Endodermal cell (in vitro differentiated cells): ENCODE measurements at regions not wholly inside any gene's neighbourhood (a gene's known extent, or its start where the extent isn't known, plus 50 kb on each side); places are given as distances from the start of the nearest gene placed in this dataset.
A peak's percentile ranks its signal among the peaks of the same experiment; 100 is the strongest.

Source experiments
- DNase-seq: peaks from one replicate; pipeline ENCODE4 v3.0.0-alpha.2; 2017
- H3K27ac ChIP-seq: 2 replicates; pipeline ENCODE4 v1.5.1; 2013; ENCODE audit warnings: mild to moderate bottlenecking, low read depth, low read length, moderate library complexity
- H3K27me3 ChIP-seq: 2 replicates; pipeline ENCODE4 v1.6.1; 2013; ENCODE audit warnings: mild to moderate bottlenecking, low read length, moderate library complexity; ENCODE audit not compliant: insufficient read depth, control insufficient read depth, poor library complexity, severe bottlenecking
- H3K36me3 ChIP-seq: 2 replicates; pipeline ENCODE4 v1.7.0; 2013; ENCODE audit warnings: mild to moderate bottlenecking, low read length, moderate library complexity; ENCODE audit not compliant: control insufficient read depth, insufficient read depth
- H3K4me1 ChIP-seq: one replicate; pipeline ENCODE4 v1.7.0; 2013; ENCODE audit warnings: low read length; ENCODE audit not compliant: control insufficient read depth, insufficient read depth
- H3K4me3 ChIP-seq: 2 replicates; pipeline ENCODE4 v1.5.1; 2013; ENCODE audit warnings: mild to moderate bottlenecking, low read length, moderate library complexity
- H3K9ac ChIP-seq: 2 replicates; pipeline ENCODE4 v1.6.1; 2013; ENCODE audit warnings: mild to moderate bottlenecking, low read length, moderate library complexity; ENCODE audit not compliant: poor library complexity, severe bottlenecking; ENCODE audit errors: extremely low read depth
- H3K9me3 ChIP-seq: 2 replicates; pipeline ENCODE4 v1.6.1; 2013; ENCODE audit warnings: mild to moderate bottlenecking, low read length, moderate library complexity; ENCODE audit not compliant: control insufficient read depth
- H3K27ac Mint-ChIP-seq: 2 replicates; pipeline ENCODE4 v1.8.0; 2020; ENCODE audit warnings: mixed read lengths
- H3K27me3 Mint-ChIP-seq: 2 replicates; pipeline ENCODE4 v1.8.0; 2021; ENCODE audit warnings: mild to moderate bottlenecking, mixed read lengths; ENCODE audit not compliant: insufficient read depth
- H3K36me3 Mint-ChIP-seq: 2 replicates; pipeline ENCODE4 v1.8.0; 2020; ENCODE audit warnings: low read depth, mixed read lengths
- H3K4me1 Mint-ChIP-seq: 2 replicates; pipeline ENCODE4 v1.8.0; 2020; ENCODE audit warnings: mixed read lengths
- H3K4me3 Mint-ChIP-seq: 2 replicates; pipeline ENCODE4 v1.8.0; 2020; ENCODE audit warnings: mild to moderate bottlenecking, moderate library complexity, mixed read lengths
- H3K9me3 Mint-ChIP-seq: 2 replicates; pipeline ENCODE4 v1.8.0; 2020; ENCODE audit warnings: mild to moderate bottlenecking, mixed read lengths
- WGBS, 2 experiments: methylation state at CpG; one replicate each; pipeline versions ENCODE4 v1.1.5 to v1.1.7; 2013; ENCODE audit warnings: missing lambda C conversion rate in 2 of 2, mixed read lengths in 1 of 2; ENCODE audit not compliant: insufficient coverage in 1 of 2, insufficient read length in 1 of 2; 5-methylcytosine and 5-hydroxymethylcytosine counted together
- TF ChIP-seq, protein P1 (sequence below): fragments of 200-600 bp; sonication (generic); conservative IDR thresholded peaks from 2 replicates; pipeline ENCODE4 v1.5.0; 2021; ENCODE audit warnings: antibody characterized with exemption, mild to moderate bottlenecking

DNA sequence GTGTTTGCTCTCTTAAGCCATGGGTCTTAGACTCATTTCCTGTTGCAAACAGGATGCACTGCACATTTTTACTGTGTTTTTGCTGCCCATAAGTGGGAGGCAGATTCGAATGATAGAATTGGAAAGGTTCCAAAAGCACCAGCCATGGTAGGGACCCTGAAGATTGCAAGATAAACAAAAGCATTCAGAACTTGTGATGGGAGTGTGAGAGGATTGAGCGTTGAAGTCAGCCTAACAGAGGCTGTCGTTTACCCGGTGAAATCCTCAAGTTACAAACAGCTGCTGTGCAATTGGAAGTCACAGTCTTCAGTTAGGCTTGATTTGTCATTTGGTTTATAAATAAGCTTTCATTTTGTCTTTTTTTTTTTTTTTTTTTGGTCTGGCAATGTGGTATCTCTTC, 192.7 kb upstream of the MKI67 start:
- no peak for DNase-seq
- 88% methylated on average over 4 of the region's 4 CpGs; no CpG with 5 or more reads in 1 of the 2 experiments for WGBS, 2 experiments
- H3K27me3 Mint-ChIP-seq: peaks cover 4% of the 10 kb centered on the region

DNA sequence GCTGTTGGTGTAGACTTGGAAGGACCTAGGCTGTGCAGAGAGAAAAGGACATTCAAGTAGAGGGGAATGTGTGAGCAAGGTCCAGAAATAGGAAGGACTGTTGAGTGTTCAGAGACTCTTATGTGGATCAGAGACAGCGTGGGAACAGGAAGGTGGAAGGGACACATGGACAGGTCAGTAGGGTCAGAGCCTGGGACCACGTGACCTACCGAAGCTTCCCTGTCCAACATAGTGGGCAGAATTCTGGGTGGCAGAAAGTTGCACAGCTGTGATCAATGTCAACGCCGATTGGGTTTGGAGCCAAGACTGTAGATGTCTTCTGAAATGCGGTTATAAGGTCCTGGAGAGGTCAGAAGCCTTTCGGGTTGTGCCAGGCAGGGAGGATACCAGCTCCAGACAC, 195.9 kb upstream of the MKI67 start:
- H3K4me3 Mint-ChIP-seq: no peak overlapping the region
- Histone ChIP-seq H3K36me3 (no peaks in the 10 kb centered on the region), H3K9me3 (no peaks in the 10 kb centered on the region), H3K9ac (no peak overlapping the region), H3K27ac (no peak overlapping the region), H3K4me1 (no peaks in the 10 kb centered on the region), H3K27me3 (no peaks in the 10 kb centered on the region), H3K4me3 (no peak overlapping the region)
- H3K9me3 Mint-ChIP-seq: no peaks in the 10 kb centered on the region
- H3K4me1 Mint-ChIP-seq: peaks cover 3% of the 10 kb centered on the region
- TF ChIP-seq, protein P1, sequence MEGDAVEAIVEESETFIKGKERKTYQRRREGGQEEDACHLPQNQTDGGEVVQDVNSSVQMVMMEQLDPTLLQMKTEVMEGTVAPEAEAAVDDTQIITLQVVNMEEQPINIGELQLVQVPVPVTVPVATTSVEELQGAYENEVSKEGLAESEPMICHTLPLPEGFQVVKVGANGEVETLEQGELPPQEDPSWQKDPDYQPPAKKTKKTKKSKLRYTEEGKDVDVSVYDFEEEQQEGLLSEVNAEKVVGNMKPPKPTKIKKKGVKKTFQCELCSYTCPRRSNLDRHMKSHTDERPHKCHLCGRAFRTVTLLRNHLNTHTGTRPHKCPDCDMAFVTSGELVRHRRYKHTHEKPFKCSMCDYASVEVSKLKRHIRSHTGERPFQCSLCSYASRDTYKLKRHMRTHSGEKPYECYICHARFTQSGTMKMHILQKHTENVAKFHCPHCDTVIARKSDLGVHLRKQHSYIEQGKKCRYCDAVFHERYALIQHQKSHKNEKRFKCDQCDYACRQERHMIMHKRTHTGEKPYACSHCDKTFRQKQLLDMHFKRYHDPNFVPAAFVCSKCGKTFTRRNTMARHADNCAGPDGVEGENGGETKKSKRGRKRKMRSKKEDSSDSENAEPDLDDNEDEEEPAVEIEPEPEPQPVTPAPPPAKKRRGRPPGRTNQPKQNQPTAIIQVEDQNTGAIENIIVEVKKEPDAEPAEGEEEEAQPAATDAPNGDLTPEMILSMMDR: no peak
- peaks cover 4% of the 10 kb centered on the region for H3K27me3 Mint-ChIP-seq
- H3K36me3 Mint-ChIP-seq: no peaks in the 10 kb centered on the region
- DNase-seq: no peak
- 91 to 100% methylated on average over 7 of the region's 7 CpGs for WGBS, 2 experiments
- no peak overlapping the region for H3K27ac Mint-ChIP-seq

More for the DNA sequence above, 192.7 kb upstream of the MKI67 start:
- no peaks in the 10 kb centered on the region for H3K36me3 ChIP-seq
- no peaks in the 10 kb centered on the region for H3K4me1 ChIP-seq
- H3K27me3 ChIP-seq: no peaks in the 10 kb centered on the region
- H3K9ac ChIP-seq: no peak overlapping the region
- H3K4me3 ChIP-seq: no peak overlapping the region
- Mint-ChIP-seq H3K36me3 (no peaks in the 10 kb centered on the region), H3K27ac (no peak overlapping the region), H3K4me1 (peaks cover 2% of the 10 kb centered on the region), H3K9me3 (no peaks in the 10 kb centered on the region), H3K4me3 (no peak overlapping the region)
- H3K9me3 ChIP-seq: no peaks in the 10 kb centered on the region
- H3K27ac ChIP-seq: no peak overlapping the region
- TF ChIP-seq, protein P1: peak; percentile 1

DNA sequence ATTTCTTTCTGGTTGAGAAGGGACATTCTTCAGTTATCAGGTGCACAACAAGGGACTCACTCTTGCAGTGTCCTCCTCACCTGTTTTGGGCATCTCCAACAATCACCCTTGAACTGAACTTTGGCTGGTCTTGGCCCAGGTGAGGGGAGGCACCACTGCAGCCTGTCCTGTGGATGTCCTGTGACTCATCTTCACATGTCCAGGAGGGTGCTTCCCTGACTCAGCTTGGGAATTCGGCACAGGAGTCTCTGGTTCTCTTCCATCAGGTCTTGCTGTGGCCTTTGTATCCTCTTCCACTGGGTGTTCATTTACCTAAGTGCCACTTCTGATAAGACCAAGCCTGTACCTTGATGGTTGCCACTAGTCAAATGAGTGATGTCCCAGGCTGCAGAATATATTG, 196.7 kb upstream of the MKI67 start:
- peaks cover 2% of the 10 kb centered on the region for H3K9me3 Mint-ChIP-seq

More for the DNA sequence above, 196.7 kb upstream of the MKI67 start:
- H3K27ac ChIP-seq: no peak overlapping the region
- H3K9ac ChIP-seq: no peak overlapping the region
- no peaks in the 10 kb centered on the region for H3K36me3 ChIP-seq
- no peaks in the 10 kb centered on the region for H3K9me3 ChIP-seq
- Mint-ChIP-seq H3K36me3 (no peaks in the 10 kb centered on the region), H3K4me3 (no peak overlapping the region), H3K27ac (no peak overlapping the region), H3K27me3 (peaks cover 4% of the 10 kb centered on the region), H3K4me1 (peaks cover 3% of the 10 kb centered on the region)
- H3K27me3 ChIP-seq: no peaks in the 10 kb centered on the region
- H3K4me1 ChIP-seq: no peaks in the 10 kb centered on the region
- no peak for DNase-seq
- 83% methylated on average over 1 of the region's 1 CpG; no CpG with 5 or more reads in 1 of the 2 experiments for WGBS, 2 experiments
- H3K4me3 ChIP-seq: no peak overlapping the region
- TF ChIP-seq, protein P1: no peak
